Fibroblast of gingiva (primary cell): ENCODE measurements at regions not wholly inside any gene's neighbourhood (a gene's known extent, or its start where the extent isn't known, plus 50 kb on each side); places are given as distances from the start of the nearest gene placed in this dataset.

Experiments used
- DNase-seq: peaks from one replicate; pipeline ENCODE4 v3.0.0-alpha.2; 2011; ENCODE audit warnings: low read depth

DNA sequence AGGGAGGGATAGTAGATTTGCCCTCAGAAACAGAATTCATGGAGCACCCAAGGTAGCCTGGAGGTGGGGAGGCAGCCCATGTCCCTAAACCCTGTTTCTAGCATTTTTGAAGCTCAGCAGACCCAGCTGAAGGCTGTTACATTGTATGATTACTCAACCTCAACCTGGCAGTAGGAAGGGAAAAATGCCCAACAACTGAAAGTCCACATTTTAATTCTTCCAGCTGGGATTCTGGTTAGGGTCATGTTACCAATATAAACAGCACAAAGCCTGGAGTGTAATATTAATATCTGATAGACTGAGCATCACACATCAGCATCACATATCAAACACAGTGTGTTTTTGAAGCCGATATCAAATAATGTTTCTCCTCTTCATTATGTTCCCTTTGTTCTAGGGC lies 437.0 kb downstream of the HRH4 start:
- DNase-seq = peak; percentile 12

DNA sequence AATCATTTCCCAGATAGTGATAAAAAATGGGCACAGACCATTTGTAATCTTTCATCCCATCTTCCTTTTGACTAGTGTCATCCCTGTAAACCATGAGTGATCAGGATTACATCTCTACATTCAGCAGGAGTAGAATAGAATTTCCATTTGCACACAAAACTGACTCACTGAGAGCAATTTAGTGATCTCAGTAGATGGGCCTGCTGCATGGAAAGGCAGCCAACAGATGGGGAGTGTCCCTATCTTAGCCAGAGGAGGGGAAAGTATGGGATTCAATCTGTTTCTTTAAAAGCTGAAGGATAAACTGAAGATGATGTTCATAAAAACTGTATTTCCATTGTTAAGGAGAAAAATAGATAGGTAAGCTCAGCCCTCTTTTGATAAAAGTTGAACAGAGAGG lies 441.7 kb downstream of the ZNF521 start:
- no peak for DNase-seq

DNA sequence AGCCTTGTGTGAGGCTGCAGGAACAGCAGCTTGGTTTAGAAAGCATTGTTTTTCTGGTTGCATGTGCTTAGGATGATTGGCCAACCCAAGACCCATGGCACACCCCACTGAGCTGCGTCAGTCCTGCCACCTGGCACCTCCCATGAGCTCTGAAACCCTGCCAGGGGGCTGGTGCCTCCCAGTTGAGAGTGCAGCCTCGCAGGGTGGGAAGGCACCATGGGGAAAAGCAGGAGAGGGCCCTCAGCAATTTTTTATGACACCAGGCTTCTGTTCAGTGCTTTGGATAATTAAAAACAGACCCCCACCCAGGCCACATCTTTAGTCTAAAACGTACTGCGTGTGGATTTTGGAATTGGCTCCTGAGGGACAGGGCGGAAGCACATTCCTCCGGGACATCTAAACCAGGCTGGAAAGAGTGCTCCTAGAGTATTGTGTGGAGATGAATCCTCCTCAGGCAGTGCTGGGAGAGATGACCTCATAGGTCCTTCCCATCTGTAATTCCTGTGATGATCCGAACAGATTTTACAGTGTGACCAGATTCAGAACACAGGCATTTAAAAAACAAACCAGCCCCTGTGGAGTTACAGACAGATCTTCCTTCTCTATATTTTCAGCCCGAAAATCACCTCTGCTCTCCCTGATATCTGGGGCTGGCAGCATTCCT lies 438.3 kb downstream of the ZNF521 start:
- no peak for DNase-seq

GRCh38 chr18:24914171-24914525 lies 437.8 kb downstream of the ZNF521 start:
- DNase-seq = no peak

- DNase-seq = no peak
Measured at GRCh38 chr18:24914685-24915084, 437.3 kb downstream of the ZNF521 start.

GRCh38 chr18:24915547-24915946 lies 436.4 kb downstream of the ZNF521 start:
- DNase-seq = peak; percentile 16

GRCh38 chr18:24917767-24918166 lies 434.2 kb downstream of the ZNF521 start:
- DNase-seq = no peak

GRCh38 chr18:24918257-24918656 lies 433.7 kb downstream of the ZNF521 start:
- no peak for DNase-seq

- DNase-seq = no peak
Measured at GRCh38 chr18:24919181-24919797, 432.7 kb downstream of the ZNF521 start.

- DNase-seq = no peak
Measured at GRCh38 chr18:24922491-24922890, 429.5 kb downstream of the ZNF521 start.

DNA sequence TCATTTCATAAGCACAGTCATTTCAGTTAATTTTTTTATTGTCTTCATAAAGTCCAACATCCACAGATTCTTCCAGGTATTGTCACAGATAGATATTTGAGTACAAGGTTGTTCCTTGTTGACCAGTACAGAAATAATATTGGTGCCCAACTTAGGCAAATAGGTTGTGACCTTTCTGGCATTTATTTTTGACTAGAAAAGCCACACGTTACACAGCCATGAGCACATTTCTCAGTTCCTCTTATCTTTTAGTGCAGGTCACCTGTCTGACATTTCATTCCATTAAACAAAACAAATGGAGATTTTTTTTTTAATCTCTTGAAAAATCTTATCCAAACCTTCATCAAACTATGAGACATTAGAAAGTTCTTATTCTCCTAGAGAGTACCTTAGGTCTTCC lies 428.8 kb downstream of the ZNF521 start:
- no peak for DNase-seq

DNA sequence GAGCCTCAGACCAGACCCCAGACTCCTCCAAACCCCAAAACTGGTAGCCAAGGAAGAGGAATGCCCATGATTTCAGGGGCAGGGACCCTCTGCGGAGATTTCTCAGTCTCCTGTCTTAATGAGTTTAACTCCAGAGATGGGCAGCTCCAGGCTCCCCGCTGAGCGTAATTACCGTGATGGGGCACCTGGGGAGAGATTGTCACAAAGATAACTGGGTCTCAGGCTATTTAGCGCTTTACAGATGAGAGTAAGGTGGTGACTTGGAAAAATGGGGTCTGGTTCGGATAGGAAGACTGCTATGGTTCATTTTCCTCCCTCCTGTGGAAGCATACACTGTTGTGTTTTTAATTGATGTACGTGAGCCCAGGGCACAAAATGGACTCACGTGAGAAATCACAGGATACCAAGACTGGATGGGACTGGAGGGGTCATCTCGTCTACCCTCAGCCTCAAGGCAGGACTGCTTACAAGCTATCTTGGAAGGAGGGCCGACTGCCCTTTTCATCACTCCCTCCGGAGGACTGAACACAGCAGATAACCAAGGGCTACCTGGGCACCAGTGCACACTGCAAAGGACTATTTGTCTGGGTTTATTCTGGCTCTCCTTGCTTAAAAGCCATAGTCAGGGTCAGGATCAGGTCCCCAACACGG lies 427.8 kb downstream of the ZNF521 start:
- DNase-seq = no peak

DNA sequence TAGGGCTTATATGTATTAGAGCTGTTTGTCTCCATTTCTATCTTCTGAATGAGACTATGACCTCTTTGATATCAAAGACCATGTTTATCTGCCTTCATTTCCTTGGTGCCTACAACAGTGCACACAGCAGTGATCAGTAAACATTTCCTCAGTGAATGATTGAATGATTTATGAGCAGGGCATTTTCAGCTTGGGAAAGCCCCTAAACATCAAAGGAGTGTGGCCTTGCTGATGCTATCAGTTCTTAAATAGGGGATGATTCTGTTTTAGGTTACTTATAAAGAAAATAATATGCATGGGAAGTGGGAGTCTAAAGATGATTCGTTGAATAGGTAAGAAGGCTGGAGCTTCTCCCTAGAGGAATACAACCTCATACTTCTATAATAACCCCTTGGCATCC lies 425.3 kb downstream of the ZNF521 start:
- DNase-seq = no peak

GRCh38 chr18:24928301-24928878 lies 423.6 kb downstream of the ZNF521 start:
- no peak for DNase-seq

- no peak for DNase-seq
Measured at GRCh38 chr18:24930478-24930877, 421.5 kb downstream of the ZNF521 start.

DNA sequence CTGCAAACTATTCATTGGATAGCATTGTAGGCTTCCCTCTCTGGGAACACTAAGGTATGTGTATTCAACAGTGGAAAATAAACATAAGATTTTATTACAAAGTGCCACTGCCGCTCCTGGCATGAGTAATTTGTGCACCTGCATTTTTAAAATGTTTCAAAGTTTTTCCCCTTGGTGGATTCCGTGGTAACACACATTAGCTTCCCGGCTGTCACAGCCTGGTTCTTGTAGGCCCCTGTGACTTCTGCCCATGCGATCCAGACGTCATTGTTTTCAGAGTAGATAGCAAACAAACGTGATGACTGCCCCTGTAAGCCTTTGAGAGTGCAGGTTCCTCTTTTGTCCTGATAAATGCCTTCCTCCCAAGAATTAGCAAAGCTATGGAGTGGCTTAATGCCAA lies 421.0 kb downstream of the ZNF521 start:
- no peak for DNase-seq

DNA sequence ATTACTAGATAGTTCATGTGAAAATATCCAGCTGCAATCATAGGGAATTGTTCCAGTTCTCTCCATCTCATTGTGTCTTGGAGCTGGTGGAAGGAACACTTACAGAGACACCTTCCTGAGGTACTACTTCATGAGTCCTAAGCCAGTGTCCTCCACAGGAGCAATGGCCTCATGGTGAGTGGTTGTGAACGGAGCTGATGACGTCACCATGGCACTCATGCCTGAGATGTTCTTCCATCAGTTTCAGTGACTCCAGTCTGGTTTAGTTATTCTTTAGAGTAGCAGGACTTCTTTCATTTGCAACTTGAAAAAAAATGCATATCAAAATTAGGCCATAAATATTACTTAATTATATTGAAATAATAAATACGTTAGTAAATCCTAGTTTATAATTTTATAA lies 418.6 kb downstream of the ZNF521 start:
- no peak for DNase-seq

DNA sequence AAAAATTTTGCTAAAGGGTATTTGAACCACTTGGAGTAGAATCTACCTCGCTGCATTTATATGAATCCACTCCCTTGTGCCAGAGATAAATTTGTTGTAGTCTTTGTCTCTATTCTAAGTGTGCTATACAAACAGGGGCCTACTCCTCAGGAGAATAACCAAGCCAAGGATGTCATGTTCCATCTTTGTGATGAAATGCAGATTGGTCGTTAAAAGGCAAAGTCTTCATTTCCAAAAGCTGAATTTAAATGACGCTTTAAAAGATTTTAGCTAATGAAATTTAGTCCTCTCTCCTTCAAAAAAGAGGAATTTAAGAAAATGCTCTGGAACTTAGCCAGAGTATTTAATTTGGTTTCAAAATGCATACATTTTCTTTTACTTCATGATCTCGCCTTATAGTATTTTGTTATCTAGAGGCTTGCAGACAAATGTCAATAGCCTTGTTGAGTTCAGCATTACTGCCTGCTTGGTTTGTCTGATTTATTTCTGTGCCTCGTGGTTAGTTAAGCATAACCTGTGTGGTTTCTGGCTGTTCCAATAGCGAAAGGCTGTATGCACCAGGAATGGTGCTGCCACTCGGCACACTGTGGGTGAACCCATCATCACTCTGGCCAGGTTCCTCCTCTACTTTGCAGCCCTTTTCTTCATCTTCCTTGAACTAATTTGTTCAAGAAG lies 417.6 kb downstream of the ZNF521 start:
- no peak for DNase-seq

DNA sequence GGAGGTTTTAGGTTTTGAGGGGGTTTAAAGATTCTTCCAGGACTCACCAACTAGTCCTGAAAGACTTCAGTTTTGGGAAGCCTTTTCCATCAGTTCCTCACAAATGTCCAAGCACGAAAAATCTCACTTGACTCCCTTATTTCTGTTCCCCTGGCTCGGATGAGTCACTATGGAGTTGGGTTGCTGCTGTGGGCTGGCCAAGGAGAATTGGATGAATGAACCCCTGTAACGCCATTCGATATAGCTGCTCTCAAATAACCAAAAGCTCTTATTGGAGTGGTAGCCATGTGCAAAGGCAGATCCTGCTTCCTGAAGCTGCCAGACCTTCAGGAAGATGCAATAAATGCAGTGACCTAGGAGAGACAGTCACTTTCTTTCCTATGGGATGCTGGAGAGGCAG lies 417.0 kb downstream of the ZNF521 start:
- DNase-seq = no peak

- no peak for DNase-seq
Measured at GRCh38 chr18:24935896-24936295, 416.1 kb downstream of the ZNF521 start.

GRCh38 chr18:24936691-24937090 lies 415.3 kb downstream of the ZNF521 start:
- no peak for DNase-seq

GRCh38 chr18:24937639-24938275 lies 414.2 kb downstream of the ZNF521 start:
- no peak for DNase-seq
